SK-N-DZ (cell line): ENCODE measurements at regions not wholly inside any gene's neighbourhood (a gene's known extent, or its start where the extent isn't known, plus 50 kb on each side); places are given as distances from the start of the nearest gene placed in this dataset.
"Not testable (repeated sequence)": the region's sequence is repeated elsewhere in the genome, so short reads cannot be mapped to it uniquely, and the experiment has no call there.

Experiments
- DNase-seq: peaks from one replicate; pipeline ENCODE4 v3.0.0-alpha.2; 2015; ENCODE audit warnings: low spot score

- DNase-seq = no peak
These were observed 662.5 kb downstream of the LUZP2 start for GRCh38 chr11:25159341-25159740.

GRCh38 chr11:25163421-25163820 is 666.6 kb downstream of the LUZP2 start:
- DNase-seq = no peak

- DNase-seq = no peak
These were observed 683.3 kb downstream of the LUZP2 start for GRCh38 chr11:25180187-25180586.

GRCh38 chr11:25183411-25183810 is 686.6 kb downstream of the LUZP2 start:
- no peak for DNase-seq

- DNase-seq = no peak
These were observed 700.7 kb downstream of the LUZP2 start for GRCh38 chr11:25197515-25197914.

- DNase-seq = no peak
These were observed 701.9 kb downstream of the LUZP2 start for GRCh38 chr11:25198704-25199103.

GRCh38 chr11:25200925-25201324 is 704.1 kb downstream of the LUZP2 start:
- DNase-seq = no peak

- DNase-seq = no peak
These were observed 709.9 kb downstream of the LUZP2 start for GRCh38 chr11:25206762-25207161.

GRCh38 chr11:25211635-25212254 is 714.9 kb downstream of the LUZP2 start:
- no peak for DNase-seq

- no peak for DNase-seq
These were observed 717.8 kb downstream of the LUZP2 start for GRCh38 chr11:25214535-25215176.

GRCh38 chr11:25218036-25218435 is 721.2 kb downstream of the LUZP2 start:
- no peak for DNase-seq

- DNase-seq = no peak
These were observed 728.2 kb downstream of the LUZP2 start for GRCh38 chr11:25225078-25225477.

GRCh38 chr11:25242928-25243327 is 746.1 kb downstream of the LUZP2 start:
- DNase-seq = no peak

GRCh38 chr11:25244126-25244525 is 747.3 kb downstream of the LUZP2 start:
- DNase-seq = no peak

- DNase-seq = no peak
These were observed 750.5 kb downstream of the LUZP2 start for GRCh38 chr11:25247336-25247735.

- DNase-seq = no peak
These were observed 756.0 kb downstream of the LUZP2 start for GRCh38 chr11:25252854-25253253.

- DNase-seq = not testable (repeated sequence)
These were observed 767.0 kb downstream of the LUZP2 start for GRCh38 chr11:25263861-25264260.

GRCh38 chr11:25271301-25271700 is 774.4 kb downstream of the LUZP2 start:
- DNase-seq = no peak

GRCh38 chr11:25272214-25272613 is 775.4 kb downstream of the LUZP2 start:
- no peak for DNase-seq

- not testable (repeated sequence) for DNase-seq
These were observed 784.0 kb downstream of the LUZP2 start for GRCh38 chr11:25280821-25281220.

GRCh38 chr11:25293166-25293565 is 796.3 kb downstream of the LUZP2 start:
- peak; percentile 62 for DNase-seq

GRCh38 chr11:25298450-25298849 is 801.6 kb downstream of the LUZP2 start:
- no peak for DNase-seq

GRCh38 chr11:25309818-25310217 is 813.0 kb downstream of the LUZP2 start:
- DNase-seq = no peak

- DNase-seq = no peak
These were observed 820.4 kb downstream of the LUZP2 start for GRCh38 chr11:25317216-25317615.
